ENCODE measurements at regions not wholly inside any gene's neighbourhood (a gene's known extent, or its start where the extent isn't known, plus 50 kb on each side); places are given as distances from the start of the nearest gene placed in this dataset.

GRCh38 chr22:47534804-47535410 lies 772.5 kb downstream of the TBC1D22A start:
- intact Hi-C loops (cut with micrococcal nuclease; ENCODE audit: unreplicated experiment), result no loop called here
- H3K9me3 ChIP-seq (ENCODE audit: control insufficient read depth, insufficient read depth, low read depth, low read length), result no peaks in the 10 kb centered on the region
- in situ Hi-C loops (cut with HindIII; ENCODE audit: low pct_unique_long_range_greater_than_20kb, low sequenced_read_pairs), result no loop called here
- ChIA-PET CTCF (no interaction called here), POLR2A (no interaction called here)
- H3K27me3 ChIP-seq (ENCODE audit: control insufficient read depth, insufficient read depth, low read length), result no peaks in the 10 kb centered on the region
- no peak for TF ChIP-seq POLR2AphosphoS5 (IDR thresholded peaks at IDR 0.05; ENCODE audit: low read depth, low read length)
- no peak for DNase-seq (ENCODE audit: low read depth, low spot score)
- ATAC-seq, result no peak
- no peaks in the 10 kb centered on the region for H3K36me3 ChIP-seq (ENCODE audit: control insufficient read depth, insufficient read depth, low read length)
- H3K27ac ChIP-seq (ENCODE audit: low read length), result no peak overlapping the region
- BruUV-seq (replicated peaks), result no TSS peak
- H3K4me3 ChIP-seq (ENCODE audit: low read depth in 2 of 2, low read length in 2 of 2), result no peak overlapping the region
- no peaks in the 10 kb centered on the region for H3K4me1 ChIP-seq (ENCODE audit: control insufficient read depth, insufficient read depth, low read length)

DNA sequence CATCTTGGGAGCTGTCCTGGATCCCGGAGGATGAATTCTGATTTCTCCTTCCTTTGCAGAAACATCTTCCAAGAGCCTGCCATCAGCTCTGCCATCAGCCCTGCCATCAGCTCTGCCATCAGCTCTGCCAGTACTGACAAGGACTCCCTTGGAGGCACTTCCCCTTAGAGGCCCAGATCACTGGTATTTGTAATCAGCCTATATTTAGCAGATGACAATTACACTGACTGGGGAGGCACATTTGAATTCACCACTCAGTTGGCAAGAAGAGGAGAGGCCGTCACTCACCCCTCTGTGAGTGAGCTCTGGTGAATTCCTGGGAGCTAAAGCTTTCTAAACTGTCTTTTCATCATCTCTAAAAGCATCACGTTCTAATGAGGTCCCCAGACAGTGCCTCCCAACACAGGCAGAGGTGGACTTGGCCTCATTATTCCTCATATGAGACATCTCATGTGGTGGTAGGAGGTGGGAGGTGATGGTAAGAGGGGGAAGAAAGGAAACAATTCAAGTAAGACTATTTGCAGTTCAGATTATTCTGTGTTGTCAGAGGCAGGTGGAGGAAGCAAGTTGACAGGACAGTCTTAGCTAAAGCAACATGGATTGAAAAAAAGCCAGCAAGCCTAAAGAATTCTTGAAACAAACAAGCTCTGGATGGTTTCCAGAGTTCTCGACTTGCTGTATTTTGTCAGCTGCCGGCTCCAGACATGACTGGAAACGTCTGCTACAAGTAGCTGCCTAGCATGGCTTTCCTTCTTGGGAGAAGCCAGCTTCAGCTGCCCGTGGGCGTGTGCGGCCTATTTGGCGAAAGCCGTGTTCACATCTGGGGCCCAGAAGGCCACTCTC lies 771.7 kb downstream of the TBC1D22A start:
- ChIA-PET CTCF (no interaction called here), POLR2A (no interaction called here)
- Histone ChIP-seq H3K36me3 (ENCODE audit: control insufficient read depth, insufficient read depth, low read length) (no peaks in the 10 kb centered on the region), H3K27ac (ENCODE audit: low read length) (no peak overlapping the region), H3K4me1 (ENCODE audit: control insufficient read depth, insufficient read depth, low read length) (no peaks in the 10 kb centered on the region), H3K4me3 (ENCODE audit: low read depth in 2 of 2, low read length in 2 of 2) (no peak overlapping the region), H3K9me3 (ENCODE audit: control insufficient read depth, insufficient read depth, low read depth, low read length) (no peaks in the 10 kb centered on the region), H3K27me3 (ENCODE audit: control insufficient read depth, insufficient read depth, low read length) (no peaks in the 10 kb centered on the region)
- TF ChIP-seq SIN3A (IDR thresholded peaks at IDR 0.05; ENCODE audit: borderline replicate concordance, insufficient read depth, low read depth, low read length) (no peak), TCF7L2 (IDR thresholded peaks at IDR 0.05; ENCODE audit: low read depth, low read length) (no peak)
- TF ChIP-seq, protein P1, sequence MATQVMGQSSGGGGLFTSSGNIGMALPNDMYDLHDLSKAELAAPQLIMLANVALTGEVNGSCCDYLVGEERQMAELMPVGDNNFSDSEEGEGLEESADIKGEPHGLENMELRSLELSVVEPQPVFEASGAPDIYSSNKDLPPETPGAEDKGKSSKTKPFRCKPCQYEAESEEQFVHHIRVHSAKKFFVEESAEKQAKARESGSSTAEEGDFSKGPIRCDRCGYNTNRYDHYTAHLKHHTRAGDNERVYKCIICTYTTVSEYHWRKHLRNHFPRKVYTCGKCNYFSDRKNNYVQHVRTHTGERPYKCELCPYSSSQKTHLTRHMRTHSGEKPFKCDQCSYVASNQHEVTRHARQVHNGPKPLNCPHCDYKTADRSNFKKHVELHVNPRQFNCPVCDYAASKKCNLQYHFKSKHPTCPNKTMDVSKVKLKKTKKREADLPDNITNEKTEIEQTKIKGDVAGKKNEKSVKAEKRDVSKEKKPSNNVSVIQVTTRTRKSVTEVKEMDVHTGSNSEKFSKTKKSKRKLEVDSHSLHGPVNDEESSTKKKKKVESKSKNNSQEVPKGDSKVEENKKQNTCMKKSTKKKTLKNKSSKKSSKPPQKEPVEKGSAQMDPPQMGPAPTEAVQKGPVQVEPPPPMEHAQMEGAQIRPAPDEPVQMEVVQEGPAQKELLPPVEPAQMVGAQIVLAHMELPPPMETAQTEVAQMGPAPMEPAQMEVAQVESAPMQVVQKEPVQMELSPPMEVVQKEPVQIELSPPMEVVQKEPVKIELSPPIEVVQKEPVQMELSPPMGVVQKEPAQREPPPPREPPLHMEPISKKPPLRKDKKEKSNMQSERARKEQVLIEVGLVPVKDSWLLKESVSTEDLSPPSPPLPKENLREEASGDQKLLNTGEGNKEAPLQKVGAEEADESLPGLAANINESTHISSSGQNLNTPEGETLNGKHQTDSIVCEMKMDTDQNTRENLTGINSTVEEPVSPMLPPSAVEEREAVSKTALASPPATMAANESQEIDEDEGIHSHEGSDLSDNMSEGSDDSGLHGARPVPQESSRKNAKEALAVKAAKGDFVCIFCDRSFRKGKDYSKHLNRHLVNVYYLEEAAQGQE (IDR thresholded peaks at IDR 0.05; ENCODE audit: insufficient read depth in 1 of 2, low read depth in 2 of 2, low read length in 1 of 2), result no peak
- no peak for DNase-seq (ENCODE audit: low read depth, low spot score)
- no TSS peak for BruUV-seq (replicated peaks)
- intact Hi-C loops (cut with micrococcal nuclease; ENCODE audit: unreplicated experiment), result no loop called here
- ATAC-seq, result no peak
- in situ Hi-C loops (cut with HindIII; ENCODE audit: low pct_unique_long_range_greater_than_20kb, low sequenced_read_pairs), result no loop called here

DNA sequence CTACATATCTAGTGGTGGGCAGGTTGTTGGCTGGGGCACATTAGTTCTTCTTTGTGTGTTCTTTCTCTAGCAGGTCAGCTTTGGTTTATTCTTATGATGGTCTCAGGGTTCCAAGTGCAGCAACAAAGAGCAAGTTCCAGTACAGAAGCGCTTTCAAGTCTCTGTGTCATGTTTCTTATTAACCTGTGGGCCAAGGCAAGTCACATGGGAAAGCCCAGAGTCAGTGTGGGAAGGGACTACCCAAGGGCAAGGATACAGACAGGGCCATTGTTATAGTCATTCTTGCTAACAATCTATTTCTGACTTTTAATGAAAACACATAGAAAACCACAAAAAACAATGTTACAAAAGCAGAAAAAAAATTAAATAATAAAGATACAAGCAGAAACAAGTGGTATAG lies 754.6 kb downstream of the TBC1D22A start:
- POLR2A ChIA-PET, result no interaction called here
- BruUV-seq (replicated peaks), result no TSS peak
- TF ChIP-seq CTCF (IDR thresholded peaks at IDR 0.05) (no peak), POLR2AphosphoS5 (IDR thresholded peaks at IDR 0.05; ENCODE audit: low read depth, low read length) (no peak), SIN3A (IDR thresholded peaks at IDR 0.05; ENCODE audit: borderline replicate concordance, insufficient read depth, low read depth, low read length) (no peak), TCF7L2 (IDR thresholded peaks at IDR 0.05; ENCODE audit: low read depth, low read length) (no peak)
- TF ChIP-seq, protein P1 (IDR thresholded peaks at IDR 0.05; ENCODE audit: insufficient read depth in 1 of 2, low read depth in 2 of 2, low read length in 1 of 2), result no peak
- Histone ChIP-seq H3K36me3 (ENCODE audit: control insufficient read depth, insufficient read depth, low read length) (no peaks in the 10 kb centered on the region), H3K27ac (ENCODE audit: low read length) (no peak overlapping the region), H3K9me3 (ENCODE audit: control insufficient read depth, insufficient read depth, low read depth, low read length) (no peaks in the 10 kb centered on the region), H3K4me1 (ENCODE audit: control insufficient read depth, insufficient read depth, low read length) (no peaks in the 10 kb centered on the region), H3K27me3 (ENCODE audit: control insufficient read depth, insufficient read depth, low read length) (no peaks in the 10 kb centered on the region), H3K4me3 (ENCODE audit: low read depth in 2 of 2, low read length in 2 of 2) (no peak overlapping the region)
- CTCF ChIA-PET, result no interaction called here
- no peak for DNase-seq (ENCODE audit: low read depth, low spot score)
- in situ Hi-C loops (cut with HindIII; ENCODE audit: low pct_unique_long_range_greater_than_20kb, low sequenced_read_pairs), result no loop called here
- ATAC-seq, result no peak
- intact Hi-C loops (cut with micrococcal nuclease; ENCODE audit: unreplicated experiment), result no loop called here

Measured in Panc1 (cell line).